ENCODE measurements at regions not wholly inside any gene's neighbourhood (a gene's known extent, or its start where the extent isn't known, plus 50 kb on each side); places are given as distances from the start of the nearest gene placed in this dataset.

GRCh38 chr6:141251286-141251685 lies 881.4 kb upstream of the GJE1 start:
- H3K4me1 Mint-ChIP-seq: no peaks in the 10 kb centered on the region
- no peaks in the 10 kb centered on the region for H3K27me3 Mint-ChIP-seq (ENCODE audit: low read depth)
- H3K9me3 Mint-ChIP-seq: no peaks in the 10 kb centered on the region
- no peaks in the 10 kb centered on the region for H3K36me3 Mint-ChIP-seq (ENCODE audit: low read depth)
- no peak overlapping the region for H3K4me3 Mint-ChIP-seq
- H3K27ac Mint-ChIP-seq (ENCODE audit: unreplicated experiment): no peak overlapping the region
- TF ChIP-seq, protein P1, sequence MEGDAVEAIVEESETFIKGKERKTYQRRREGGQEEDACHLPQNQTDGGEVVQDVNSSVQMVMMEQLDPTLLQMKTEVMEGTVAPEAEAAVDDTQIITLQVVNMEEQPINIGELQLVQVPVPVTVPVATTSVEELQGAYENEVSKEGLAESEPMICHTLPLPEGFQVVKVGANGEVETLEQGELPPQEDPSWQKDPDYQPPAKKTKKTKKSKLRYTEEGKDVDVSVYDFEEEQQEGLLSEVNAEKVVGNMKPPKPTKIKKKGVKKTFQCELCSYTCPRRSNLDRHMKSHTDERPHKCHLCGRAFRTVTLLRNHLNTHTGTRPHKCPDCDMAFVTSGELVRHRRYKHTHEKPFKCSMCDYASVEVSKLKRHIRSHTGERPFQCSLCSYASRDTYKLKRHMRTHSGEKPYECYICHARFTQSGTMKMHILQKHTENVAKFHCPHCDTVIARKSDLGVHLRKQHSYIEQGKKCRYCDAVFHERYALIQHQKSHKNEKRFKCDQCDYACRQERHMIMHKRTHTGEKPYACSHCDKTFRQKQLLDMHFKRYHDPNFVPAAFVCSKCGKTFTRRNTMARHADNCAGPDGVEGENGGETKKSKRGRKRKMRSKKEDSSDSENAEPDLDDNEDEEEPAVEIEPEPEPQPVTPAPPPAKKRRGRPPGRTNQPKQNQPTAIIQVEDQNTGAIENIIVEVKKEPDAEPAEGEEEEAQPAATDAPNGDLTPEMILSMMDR (conservative IDR thresholded peaks at IDR 0.05): no peak
- no peak for DNase-seq (ENCODE audit: low read depth, low spot score)

DNA sequence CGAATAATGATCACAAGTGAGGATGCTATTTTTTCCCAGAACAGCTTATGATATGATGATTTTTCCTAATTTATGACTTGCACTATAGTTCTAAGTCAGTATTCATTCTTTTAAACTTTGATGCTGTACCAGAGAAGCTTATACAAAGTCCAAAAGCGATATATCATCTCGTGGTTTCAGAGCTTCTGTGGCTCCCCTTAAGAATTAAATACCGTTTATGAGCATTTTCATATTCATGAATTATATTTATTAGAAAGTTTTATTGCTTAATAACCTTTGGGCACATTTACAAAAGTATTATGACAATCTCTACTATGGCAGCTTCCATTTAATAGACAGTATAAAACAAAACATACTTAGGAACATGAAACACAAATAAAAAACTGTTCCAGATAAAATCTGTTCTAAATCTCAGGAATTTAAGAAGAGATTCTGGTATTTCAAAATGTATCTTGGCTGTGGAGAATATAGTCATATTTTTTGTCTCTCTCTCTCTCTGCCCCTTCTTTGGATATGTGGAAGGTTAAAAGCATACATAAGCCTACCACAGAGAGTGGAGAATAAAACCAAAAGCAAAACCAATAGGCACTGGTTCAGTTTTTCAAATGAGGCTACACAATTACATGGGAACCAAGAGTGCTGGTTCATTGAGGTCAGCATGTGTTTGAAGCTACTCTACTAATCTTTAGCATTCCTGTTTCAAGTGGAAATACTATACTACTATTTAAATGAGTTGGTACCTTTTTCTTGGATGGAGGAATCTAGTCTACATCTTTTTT lies 884.5 kb upstream of the GJE1 start:
- H3K9me3 Mint-ChIP-seq: no peaks in the 10 kb centered on the region
- no peak overlapping the region for H3K27ac Mint-ChIP-seq (ENCODE audit: unreplicated experiment)
- no peaks in the 10 kb centered on the region for H3K36me3 Mint-ChIP-seq (ENCODE audit: low read depth)
- no peaks in the 10 kb centered on the region for H3K27me3 Mint-ChIP-seq (ENCODE audit: low read depth)
- TF ChIP-seq, protein P1 (conservative IDR thresholded peaks at IDR 0.05): no peak
- H3K4me1 Mint-ChIP-seq: no peaks in the 10 kb centered on the region
- no peak for DNase-seq (ENCODE audit: low read depth, low spot score)
- H3K4me3 Mint-ChIP-seq: no peak overlapping the region

- Mint-ChIP-seq H3K4me1 (no peaks in the 10 kb centered on the region), H3K27ac (ENCODE audit: unreplicated experiment) (no peak overlapping the region), H3K36me3 (ENCODE audit: low read depth) (no peaks in the 10 kb centered on the region), H3K27me3 (ENCODE audit: low read depth) (no peaks in the 10 kb centered on the region), H3K9me3 (peaks cover 3% of the 10 kb centered on the region), H3K4me3 (no peak overlapping the region)
- no peak for DNase-seq (ENCODE audit: low read depth, low spot score)
- TF ChIP-seq, protein P1 (conservative IDR thresholded peaks at IDR 0.05): no peak
Measured at GRCh38 chr6:141244366-141244765, 888.4 kb upstream of the GJE1 start.

GRCh38 chr6:141242957-141243356 lies 889.8 kb upstream of the GJE1 start:
- Mint-ChIP-seq H3K4me3 (no peak overlapping the region), H3K9me3 (peaks cover 3% of the 10 kb centered on the region), H3K27me3 (ENCODE audit: low read depth) (no peaks in the 10 kb centered on the region), H3K4me1 (no peaks in the 10 kb centered on the region), H3K36me3 (ENCODE audit: low read depth) (no peaks in the 10 kb centered on the region), H3K27ac (ENCODE audit: unreplicated experiment) (no peak overlapping the region)
- DNase-seq (ENCODE audit: low read depth, low spot score): no peak
- TF ChIP-seq, protein P1 (conservative IDR thresholded peaks at IDR 0.05): no peak

DNA sequence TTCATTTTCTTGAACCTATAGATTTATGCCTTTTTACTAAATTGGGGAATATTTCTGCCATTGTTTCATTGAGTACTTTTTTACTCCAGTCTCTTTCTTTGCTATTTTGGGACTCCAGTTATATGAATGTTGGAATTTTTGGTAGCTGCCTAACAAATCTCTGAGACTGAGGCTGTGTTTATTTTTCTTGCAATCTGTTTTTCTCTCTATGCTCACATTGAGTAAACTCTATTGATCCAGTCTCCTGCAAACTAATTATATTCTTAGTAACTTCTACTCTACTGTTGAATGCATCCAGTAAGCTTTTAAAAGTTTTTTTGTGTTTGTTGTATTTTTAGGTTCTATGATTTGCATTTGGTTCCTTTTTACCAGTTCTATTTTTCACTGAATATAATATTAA lies 903.4 kb upstream of the GJE1 start:
- Mint-ChIP-seq H3K9me3 (peaks cover 12% of the 10 kb centered on the region), H3K4me3 (no peak overlapping the region), H3K27ac (ENCODE audit: unreplicated experiment) (no peak overlapping the region), H3K4me1 (no peaks in the 10 kb centered on the region), H3K36me3 (ENCODE audit: low read depth) (peaks cover 2% of the 10 kb centered on the region), H3K27me3 (ENCODE audit: low read depth) (no peaks in the 10 kb centered on the region)
- TF ChIP-seq, protein P1 (conservative IDR thresholded peaks at IDR 0.05): no peak
- no peak for DNase-seq (ENCODE audit: low read depth, low spot score)

All from neural crest cell (in vitro differentiated cells).